NAMALWA (cell line): ENCODE measurements at regions not wholly inside any gene's neighbourhood (a gene's known extent, or its start where the extent isn't known, plus 50 kb on each side); places are given as distances from the start of the nearest gene placed in this dataset.
"Not testable (repeated sequence)": the region's sequence is repeated elsewhere in the genome, so short reads cannot be mapped to it uniquely, and the experiment has no call there.

Experiments
- DNase-seq: peaks from one replicate; pipeline ENCODE4 v3.0.0-alpha.2; 2015; ENCODE audit warnings: low spot score

- no peak for DNase-seq
Observed at GRCh38 chr14:28612414-28612813, 154.2 kb upstream of the FOXG1 start.

GRCh38 chr14:28613532-28613931 lies 153.1 kb upstream of the FOXG1 start:
- DNase-seq, result no peak

GRCh38 chr14:28626780-28627179 lies 139.8 kb upstream of the FOXG1 start:
- DNase-seq, result no peak

GRCh38 chr14:28629328-28630004 lies 137.1 kb upstream of the FOXG1 start:
- DNase-seq, result no peak

GRCh38 chr14:28630100-28630499 lies 136.5 kb upstream of the FOXG1 start:
- DNase-seq, result no peak

- DNase-seq, result peak; percentile 62
Observed at GRCh38 chr14:28635387-28635786, 131.2 kb upstream of the FOXG1 start.

- DNase-seq, result not testable (repeated sequence)
Observed at GRCh38 chr14:28635816-28636215, 130.8 kb upstream of the FOXG1 start.

- DNase-seq, result not testable (repeated sequence)
Observed at GRCh38 chr14:28641189-28641588, 125.4 kb upstream of the FOXG1 start.

- DNase-seq, result no peak
Observed at GRCh38 chr14:28651148-28651547, 115.4 kb upstream of the FOXG1 start.

- DNase-seq, result no peak
Observed at GRCh38 chr14:28652782-28653181, 113.8 kb upstream of the FOXG1 start.

- DNase-seq, result no peak
Observed at GRCh38 chr14:28653521-28653920, 113.1 kb upstream of the FOXG1 start.

GRCh38 chr14:28656704-28657255 lies 109.8 kb upstream of the FOXG1 start:
- no peak for DNase-seq

GRCh38 chr14:28661171-28661772 lies 105.3 kb upstream of the FOXG1 start:
- no peak for DNase-seq

- DNase-seq, result no peak
Observed at GRCh38 chr14:28666961-28667360, 99.6 kb upstream of the FOXG1 start.

GRCh38 chr14:28671425-28671824 lies 95.2 kb upstream of the FOXG1 start:
- no peak for DNase-seq

GRCh38 chr14:28673056-28673455 lies 93.5 kb upstream of the FOXG1 start:
- no peak for DNase-seq

- no peak for DNase-seq
Observed at GRCh38 chr14:28676479-28676878, 90.1 kb upstream of the FOXG1 start.

GRCh38 chr14:28677381-28677780 lies 89.2 kb upstream of the FOXG1 start:
- DNase-seq, result no peak

GRCh38 chr14:28678887-28679286 lies 87.7 kb upstream of the FOXG1 start:
- no peak for DNase-seq

GRCh38 chr14:28681681-28682080 lies 84.9 kb upstream of the FOXG1 start:
- no peak for DNase-seq

- no peak for DNase-seq
Observed at GRCh38 chr14:28690029-28690692, 76.4 kb upstream of the FOXG1 start.

GRCh38 chr14:28695109-28695508 lies 71.5 kb upstream of the FOXG1 start:
- no peak for DNase-seq

GRCh38 chr14:28701733-28702132 lies 64.9 kb upstream of the FOXG1 start:
- DNase-seq, result no peak
